Caco-2 (cell line): ENCODE measurements at regions not wholly inside any gene's neighbourhood (a gene's known extent, or its start where the extent isn't known, plus 50 kb on each side); places are given as distances from the start of the nearest gene placed in this dataset.

Experiments used
- BruUV-seq: library from RNA; stranded (reverse); fragments of 400-500 nt; replicated peaks from 2 replicates; lab custom pipeline; 2021; lab: Mats Ljungman, UMichigan
- CTCF ChIA-PET: fragments of 300-600 bp; sonication (Branson Sonifier 250); formaldehyde crosslinking; loops from one replicate; lab custom pipeline; 2022; ENCODE audit warnings: antibody characterized with exemption; lab: Charles Lee
- POLR2A ChIA-PET: fragments of 300-600 bp; sonication (Branson Sonifier 250); formaldehyde crosslinking; loops from one replicate; lab custom pipeline; 2022; ENCODE audit warnings: antibody characterized with exemption; lab: Charles Lee
- DNase-seq, 2 experiments: peaks; one replicate each; pipeline versions ENCODE4 v3.0.0 to v3.0.0-alpha.2; 2020 to 2022
- H3K27me3 ChIP-seq: replicated peaks from 2 replicates; pipeline ENCODE4 v1.6.0; 2011; ENCODE audit warnings: low read length; ENCODE audit not compliant: control insufficient read depth, insufficient read depth
- H3K36me3 ChIP-seq: 2 replicates; pipeline ENCODE4 v1.5.1; 2011; ENCODE audit warnings: low read length; ENCODE audit not compliant: control insufficient read depth, insufficient read depth
- H3K4me1 ChIP-seq: fragments of 250-450 bp; sonication (Bioruptor Pico); 2 replicates; pipeline ENCODE4 v1.5.1; 2020; ENCODE audit warnings: mild to moderate bottlenecking
- H3K4me3 ChIP-seq: 2 replicates; pipeline ENCODE4 v1.5.1; 2011; ENCODE audit warnings: low read depth, mild to moderate bottlenecking, control low read depth, low read length
- H3K9me3 ChIP-seq: fragments of 250-450 bp; sonication (Bioruptor Pico); 2 replicates; pipeline ENCODE4 v1.5.1; 2020; ENCODE audit warnings: mild to moderate bottlenecking, moderate library complexity
- H3K27ac Mint-ChIP-seq: one replicate; pipeline ENCODE4 v1.8.0; 2022; ENCODE audit warnings: mixed read lengths; ENCODE audit not compliant: unreplicated experiment
- H3K27me3 Mint-ChIP-seq: one replicate; pipeline ENCODE4 v1.8.0; 2022; ENCODE audit warnings: mixed read lengths; ENCODE audit not compliant: insufficient read depth, unreplicated experiment
- H3K36me3 Mint-ChIP-seq: one replicate; pipeline ENCODE4 v1.8.0; 2022; ENCODE audit warnings: mild to moderate bottlenecking, mixed read lengths; ENCODE audit not compliant: insufficient read depth, unreplicated experiment
- H3K4me1 Mint-ChIP-seq: one replicate; pipeline ENCODE4 v1.8.0; 2022; ENCODE audit warnings: low read depth, mixed read lengths; ENCODE audit not compliant: unreplicated experiment
- H3K4me3 Mint-ChIP-seq: one replicate; pipeline ENCODE4 v1.8.0; 2022; ENCODE audit warnings: mild to moderate bottlenecking, moderate library complexity, mixed read lengths; ENCODE audit not compliant: unreplicated experiment
- H3K9me3 Mint-ChIP-seq: one replicate; pipeline ENCODE4 v1.8.0; 2022; ENCODE audit warnings: mixed read lengths; ENCODE audit not compliant: unreplicated experiment
- intact Hi-C: fragments of 100-400 bp; cut with micrococcal nuclease; formaldehyde crosslinking; loops from one replicate; pipeline ENCODE4 v1.10.0; 2022; ENCODE audit not compliant: unreplicated experiment
- TF ChIP-seq, protein P1 (sequence below), 2 experiments: fragments of 200-600 bp in 1 of 2; IDR thresholded peaks; 1 replicate in 1 of 2; 2 replicates in 1 of 2; pipeline versions ENCODE4 v1.5.1 to v1.8.0; 2011 to 2022; ENCODE audit warnings: antibody characterized with exemption in 1 of 2, control low read depth in 1 of 2, inconsistent platforms in 1 of 2, low read depth in 1 of 2, low read length in 1 of 2, mild to moderate bottlenecking in 1 of 2, moderate library complexity in 1 of 2; ENCODE audit not compliant: insufficient read depth in 1 of 2, severe bottlenecking in 1 of 2, unreplicated experiment in 1 of 2

DNA sequence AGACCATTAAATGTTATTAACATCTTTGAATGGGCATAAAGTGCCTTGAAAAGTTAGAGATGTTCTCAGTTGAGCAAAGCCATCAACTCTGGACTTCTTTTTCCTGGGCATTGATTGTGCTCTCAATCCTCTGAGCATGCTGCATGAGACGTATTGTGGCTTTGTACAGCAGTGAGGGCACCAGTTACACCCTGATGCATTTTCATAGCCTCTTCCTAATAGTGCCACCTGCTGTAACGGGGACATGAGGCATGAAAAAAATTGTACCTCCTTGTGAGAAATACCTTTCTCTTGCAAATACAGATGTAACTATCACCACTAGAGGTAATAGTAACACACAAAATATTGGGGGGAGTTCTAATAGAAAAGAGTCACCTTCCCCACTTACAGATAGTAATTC, 697.5 kb downstream of the TMEM182 start:
- Histone ChIP-seq H3K9me3 (no peaks in the 10 kb centered on the region), H3K4me1 (no peaks in the 10 kb centered on the region), H3K27me3 (no peaks in the 10 kb centered on the region), H3K4me3 (no peak overlapping the region), H3K36me3 (no peaks in the 10 kb centered on the region)
- DNase-seq: no peak
- BruUV-seq: no TSS peak
- no peak overlapping the region for H3K27ac Mint-ChIP-seq
- no peaks in the 10 kb centered on the region for H3K36me3 Mint-ChIP-seq
- TF ChIP-seq, protein P1, sequence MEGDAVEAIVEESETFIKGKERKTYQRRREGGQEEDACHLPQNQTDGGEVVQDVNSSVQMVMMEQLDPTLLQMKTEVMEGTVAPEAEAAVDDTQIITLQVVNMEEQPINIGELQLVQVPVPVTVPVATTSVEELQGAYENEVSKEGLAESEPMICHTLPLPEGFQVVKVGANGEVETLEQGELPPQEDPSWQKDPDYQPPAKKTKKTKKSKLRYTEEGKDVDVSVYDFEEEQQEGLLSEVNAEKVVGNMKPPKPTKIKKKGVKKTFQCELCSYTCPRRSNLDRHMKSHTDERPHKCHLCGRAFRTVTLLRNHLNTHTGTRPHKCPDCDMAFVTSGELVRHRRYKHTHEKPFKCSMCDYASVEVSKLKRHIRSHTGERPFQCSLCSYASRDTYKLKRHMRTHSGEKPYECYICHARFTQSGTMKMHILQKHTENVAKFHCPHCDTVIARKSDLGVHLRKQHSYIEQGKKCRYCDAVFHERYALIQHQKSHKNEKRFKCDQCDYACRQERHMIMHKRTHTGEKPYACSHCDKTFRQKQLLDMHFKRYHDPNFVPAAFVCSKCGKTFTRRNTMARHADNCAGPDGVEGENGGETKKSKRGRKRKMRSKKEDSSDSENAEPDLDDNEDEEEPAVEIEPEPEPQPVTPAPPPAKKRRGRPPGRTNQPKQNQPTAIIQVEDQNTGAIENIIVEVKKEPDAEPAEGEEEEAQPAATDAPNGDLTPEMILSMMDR (IDR thresholded peaks at IDR 0.05; ENCODE audit: insufficient read depth in 1 of 2, low read depth in 1 of 2, low read length in 1 of 2, severe bottlenecking in 1 of 2, unreplicated experiment in 1 of 2): peak in 1 of 2 experiments; percentile 28
- no peak overlapping the region for H3K4me3 Mint-ChIP-seq
- CTCF ChIA-PET: interaction anchor here (0.6 kb wide), 1 partner anchor 19 kb away, joined by 3 read pairs; no protein-coding TSS in a partner anchor
- POLR2A ChIA-PET: no interaction called here
- peaks cover 3% of the 10 kb centered on the region for H3K27me3 Mint-ChIP-seq
- no peaks in the 10 kb centered on the region for H3K4me1 Mint-ChIP-seq
- intact Hi-C loops: loop anchor here (5.0 kb wide), 1 partner anchor 172 kb away; no protein-coding TSS in a partner anchor
- H3K9me3 Mint-ChIP-seq: no peaks in the 10 kb centered on the region

DNA sequence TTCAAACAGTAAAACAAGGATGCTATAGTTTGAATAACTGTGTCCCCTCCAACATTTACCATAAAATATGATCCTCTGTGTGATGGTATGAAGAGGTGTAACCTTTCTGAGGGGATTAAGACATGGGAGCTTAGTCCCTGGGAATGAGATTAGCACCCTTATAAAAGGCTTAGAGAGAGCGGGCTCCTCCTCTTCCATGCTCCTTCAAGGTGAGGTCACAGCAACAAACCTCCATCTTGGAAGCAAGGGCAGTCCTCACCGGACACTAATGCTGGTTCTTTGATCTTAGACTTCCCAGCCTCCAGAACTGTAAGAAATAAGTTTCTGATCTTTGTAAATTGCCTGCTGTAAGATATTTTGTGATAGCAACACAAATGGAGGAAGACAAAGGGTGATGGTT, 700.3 kb downstream of the TMEM182 start:
- H3K27me3 Mint-ChIP-seq: peaks cover 8% of the 10 kb centered on the region
- no peak for DNase-seq
- no peaks in the 10 kb centered on the region for H3K4me1 ChIP-seq
- no peaks in the 10 kb centered on the region for H3K4me1 Mint-ChIP-seq
- POLR2A ChIA-PET: no interaction called here
- no peaks in the 10 kb centered on the region for H3K36me3 Mint-ChIP-seq
- TF ChIP-seq, protein P1 (IDR thresholded peaks at IDR 0.05; ENCODE audit: insufficient read depth in 1 of 2, low read depth in 1 of 2, low read length in 1 of 2, severe bottlenecking in 1 of 2, unreplicated experiment in 1 of 2): no peak
- H3K4me3 Mint-ChIP-seq: no peak overlapping the region
- no peaks in the 10 kb centered on the region for H3K36me3 ChIP-seq
- CTCF ChIA-PET: no interaction called here
- BruUV-seq: no TSS peak
- no peaks in the 10 kb centered on the region for H3K27me3 ChIP-seq
- H3K27ac Mint-ChIP-seq: no peak overlapping the region
- H3K9me3 Mint-ChIP-seq: no peaks in the 10 kb centered on the region
- no peaks in the 10 kb centered on the region for H3K9me3 ChIP-seq
- intact Hi-C loops: no loop called here
- no peak overlapping the region for H3K4me3 ChIP-seq

DNA sequence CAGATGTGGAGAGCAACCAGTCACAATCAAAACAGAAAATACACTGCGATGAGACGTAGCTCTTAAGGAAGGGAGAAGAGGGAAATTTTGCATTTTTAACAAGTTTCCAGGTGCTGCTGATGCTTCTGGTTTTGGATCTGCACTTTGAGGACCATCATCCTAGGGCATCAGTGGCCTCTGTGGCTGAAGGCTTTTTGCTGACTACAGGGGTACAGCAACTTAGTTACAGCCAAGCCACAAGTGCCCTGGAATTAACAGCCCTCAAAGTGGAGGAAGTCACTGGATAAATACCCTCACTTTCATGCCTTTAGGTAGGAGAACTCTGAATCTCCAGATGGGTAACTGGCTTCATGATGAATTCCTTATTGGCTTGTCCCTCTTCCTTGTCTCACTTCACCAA, 700.9 kb downstream of the TMEM182 start:
- Mint-ChIP-seq H3K4me1 (no peaks in the 10 kb centered on the region), H3K4me3 (no peak overlapping the region), H3K9me3 (no peaks in the 10 kb centered on the region), H3K36me3 (no peaks in the 10 kb centered on the region), H3K27ac (no peak overlapping the region), H3K27me3 (peaks cover 8% of the 10 kb centered on the region)
- no TSS peak for BruUV-seq
- Histone ChIP-seq H3K4me1 (no peaks in the 10 kb centered on the region), H3K9me3 (no peaks in the 10 kb centered on the region), H3K27me3 (no peaks in the 10 kb centered on the region), H3K36me3 (no peaks in the 10 kb centered on the region), H3K4me3 (no peak overlapping the region)
- DNase-seq: no peak
- TF ChIP-seq, protein P1 (IDR thresholded peaks at IDR 0.05; ENCODE audit: insufficient read depth in 1 of 2, low read depth in 1 of 2, low read length in 1 of 2, severe bottlenecking in 1 of 2, unreplicated experiment in 1 of 2): no peak
- CTCF ChIA-PET: no interaction called here
- intact Hi-C loops: no loop called here
- POLR2A ChIA-PET: no interaction called here
